Fibroblast of peridontal ligament (primary cell): ENCODE measurements at regions not wholly inside any gene's neighbourhood (a gene's known extent, or its start where the extent isn't known, plus 50 kb on each side); places are given as distances from the start of the nearest gene placed in this dataset.

ENCODE experiments used
- DNase-seq: peaks from one replicate; pipeline ENCODE4 v3.0.0-alpha.2; 2010; ENCODE audit errors: extremely low read depth

GRCh38 chr14:38774162-38774561, 328.9 kb downstream of the SEC23A start:
- no peak for DNase-seq

- no peak for DNase-seq
Measured at GRCh38 chr14:38770251-38770650, 332.8 kb downstream of the SEC23A start.

- DNase-seq, result no peak
Measured at GRCh38 chr14:38762845-38763244, 340.2 kb downstream of the SEC23A start.

- no peak for DNase-seq
Measured at GRCh38 chr14:38762426-38762825, 340.6 kb downstream of the SEC23A start.

GRCh38 chr14:38761033-38761432, 342.0 kb downstream of the SEC23A start:
- no peak for DNase-seq

GRCh38 chr14:38758661-38759060, 344.4 kb downstream of the SEC23A start:
- no peak for DNase-seq

GRCh38 chr14:38755036-38755435, 348.0 kb downstream of the SEC23A start:
- no peak for DNase-seq

- DNase-seq, result no peak
Measured at GRCh38 chr14:38752750-38753149, 350.3 kb downstream of the SEC23A start.

GRCh38 chr14:38752341-38752740, 350.7 kb downstream of the SEC23A start:
- DNase-seq, result no peak

- DNase-seq, result no peak
Measured at GRCh38 chr14:38751459-38751858, 351.6 kb downstream of the SEC23A start.

GRCh38 chr14:38749936-38750335, 353.1 kb downstream of the SEC23A start:
- no peak for DNase-seq

- DNase-seq, result no peak
Measured at GRCh38 chr14:38745861-38746260, 357.2 kb downstream of the SEC23A start.

GRCh38 chr14:38743966-38744584, 359.0 kb downstream of the SEC23A start:
- no peak for DNase-seq

GRCh38 chr14:38737686-38738407, 365.2 kb downstream of the SEC23A start:
- DNase-seq, result no peak

- DNase-seq, result no peak
Measured at GRCh38 chr14:38735005-38735404, 368.0 kb downstream of the SEC23A start.

- no peak for DNase-seq
Measured at GRCh38 chr14:38731962-38732361, 371.1 kb downstream of the SEC23A start.

GRCh38 chr14:38730420-38730819, 372.6 kb downstream of the SEC23A start:
- DNase-seq, result no peak

- no peak for DNase-seq
Measured at GRCh38 chr14:38727731-38728130, 375.3 kb downstream of the SEC23A start.

GRCh38 chr14:38724621-38725020, 378.4 kb downstream of the SEC23A start:
- DNase-seq, result no peak

GRCh38 chr14:38723959-38724358, 379.1 kb downstream of the SEC23A start:
- no peak for DNase-seq

- no peak for DNase-seq
Measured at GRCh38 chr14:38723277-38723676, 379.8 kb downstream of the SEC23A start.

- DNase-seq, result peak; percentile 38
Measured at GRCh38 chr14:38721822-38722431, 381.1 kb downstream of the SEC23A start.

GRCh38 chr14:38718519-38718918, 384.5 kb downstream of the SEC23A start:
- DNase-seq, result no peak
